VCaP (cell line): ENCODE measurements at regions not wholly inside any gene's neighbourhood (a gene's known extent, or its start where the extent isn't known, plus 50 kb on each side); places are given as distances from the start of the nearest gene placed in this dataset.

Experiments
- H3K27ac ChIP-seq: fragments of 450-650 bp; 2 replicates; pipeline ENCODE4 v1.5.1; 2017
- CTCF ChIP-seq: fragments of 450-650 bp; conservative IDR thresholded peaks from 2 replicates; pipeline ENCODE4 v1.5.1; 2017; ENCODE audit warnings: mild to moderate bottlenecking, moderate library complexity

DNA sequence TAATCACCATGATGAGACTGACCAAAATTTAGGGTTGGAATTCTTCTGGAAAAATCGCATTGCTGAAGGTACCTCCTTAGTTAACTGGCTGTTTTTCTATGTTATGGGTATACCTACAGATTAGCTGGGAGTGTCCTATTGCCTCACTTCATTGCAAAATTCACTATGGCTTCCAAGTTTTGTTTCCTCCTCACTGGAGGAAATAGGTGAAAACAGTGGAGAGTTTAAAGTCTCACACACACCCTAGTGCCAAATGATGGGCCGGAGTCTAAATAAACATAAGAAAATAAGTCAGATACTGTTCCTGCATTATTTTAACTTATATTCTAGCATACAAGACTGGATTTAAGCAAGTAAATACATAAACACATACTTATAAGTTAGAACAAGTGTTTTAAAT is 98.2 kb downstream of the AHR start:
- no peak for TF ChIP-seq CTCF

DNA sequence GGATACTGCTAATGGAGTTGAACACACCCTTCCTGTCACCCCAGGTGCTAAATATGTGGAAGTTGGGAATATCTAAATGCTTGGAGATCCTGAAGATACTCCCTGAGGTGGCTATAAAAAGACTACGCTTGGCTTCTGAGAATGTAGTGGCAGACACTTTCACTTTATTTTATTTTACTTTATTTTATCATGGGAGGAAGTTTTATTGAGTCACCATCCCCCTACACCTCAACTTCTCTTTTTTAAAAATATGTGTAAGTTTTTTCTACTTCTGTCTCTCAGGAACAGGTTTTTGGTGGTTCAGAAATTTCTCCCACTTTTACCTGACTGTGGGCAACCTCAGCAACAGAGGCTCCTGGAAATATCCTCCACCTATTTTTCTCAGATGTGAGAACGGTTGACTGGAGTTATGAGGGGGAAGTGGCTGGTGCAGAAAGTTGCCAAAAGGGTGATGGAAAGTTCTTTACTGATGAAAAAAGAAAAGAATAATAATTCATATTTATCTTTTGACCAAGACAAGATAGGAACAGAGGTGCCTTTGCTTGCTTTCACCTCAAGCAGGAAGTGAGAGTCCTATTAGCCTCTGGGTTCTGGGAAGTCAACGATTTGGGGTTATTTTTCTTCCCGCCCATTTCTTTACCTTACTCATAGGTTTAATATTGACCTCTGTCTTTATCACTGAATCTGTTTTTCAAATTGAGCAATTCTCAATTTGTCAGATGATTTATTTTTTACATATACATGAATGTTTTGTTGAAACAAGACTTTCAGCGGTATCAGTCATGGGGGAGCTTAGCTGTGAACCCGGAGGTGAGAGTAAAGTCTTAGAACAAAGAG is 103.6 kb downstream of the AHR start:
- TF ChIP-seq CTCF, result no peak
- no peak overlapping the region for H3K27ac ChIP-seq

More for the DNA sequence above, 98.2 kb downstream of the AHR start:
- H3K27ac ChIP-seq, result no peak overlapping the region

GRCh38 chr7:17402628-17403278 is 104.3 kb downstream of the AHR start:
- no peak overlapping the region for H3K27ac ChIP-seq
- no peak for TF ChIP-seq CTCF

DNA sequence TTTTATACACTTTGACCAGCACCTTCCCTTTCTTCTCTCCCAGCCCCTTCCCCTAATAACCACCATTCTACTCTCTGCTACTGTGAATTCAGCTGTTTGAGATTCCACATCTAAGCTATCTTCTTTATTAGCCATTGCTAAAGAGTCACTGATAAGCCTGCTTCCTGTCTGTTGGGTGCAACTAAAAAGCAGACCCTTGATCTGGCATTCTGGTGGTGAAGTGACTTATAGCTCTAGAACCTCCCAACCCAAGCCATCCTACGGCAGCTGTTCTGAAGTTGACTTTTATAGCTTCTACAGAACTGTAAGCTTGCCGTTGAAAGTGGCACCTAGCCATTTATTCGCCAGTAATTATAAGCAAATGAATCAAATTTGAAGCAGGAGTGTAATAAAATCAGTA is 105.6 kb downstream of the AHR start:
- no peak overlapping the region for H3K27ac ChIP-seq
- TF ChIP-seq CTCF, result no peak

DNA sequence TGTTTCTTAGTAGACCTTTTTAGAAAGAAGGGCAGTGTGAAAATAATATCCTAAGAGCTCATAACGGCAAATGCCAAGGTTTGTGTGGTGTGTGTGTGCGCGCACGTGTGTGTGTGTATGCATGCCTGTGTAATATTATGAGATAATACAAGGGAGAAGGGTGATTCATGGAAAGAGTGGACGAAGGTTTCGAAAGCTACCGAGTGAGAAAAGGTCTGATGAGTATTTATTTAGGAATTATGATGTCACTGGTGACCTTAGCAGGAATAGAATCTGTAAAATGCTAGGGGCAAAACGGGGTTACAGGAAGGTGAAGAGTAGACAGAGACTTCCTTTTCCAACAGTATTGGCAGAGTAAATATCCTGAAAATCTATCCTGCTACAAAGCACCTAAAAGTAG is 107.3 kb downstream of the AHR start:
- no peak overlapping the region for H3K27ac ChIP-seq
- TF ChIP-seq CTCF, result no peak

- no peak overlapping the region for H3K27ac ChIP-seq
- TF ChIP-seq CTCF, result no peak
These were observed 108.3 kb downstream of the AHR start for GRCh38 chr7:17406738-17407137.

DNA sequence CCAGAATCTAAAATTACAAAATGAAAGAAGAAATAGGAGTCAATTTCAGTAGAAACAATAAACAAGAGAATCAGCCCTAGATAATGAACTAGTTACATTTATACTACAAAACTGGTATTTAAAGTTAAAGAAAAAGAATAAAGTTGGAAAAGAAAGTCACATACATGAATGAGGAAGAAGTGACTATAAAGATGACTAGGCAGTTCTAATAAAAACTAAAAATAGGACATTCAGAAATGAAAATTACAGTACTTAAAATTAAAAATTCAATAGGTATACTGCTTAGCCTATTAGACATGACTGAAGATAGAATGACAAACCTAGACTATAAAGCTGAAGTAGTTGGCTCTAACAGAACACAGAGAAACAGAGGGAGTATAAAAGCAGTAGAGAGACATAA is 108.8 kb downstream of the AHR start:
- no peak overlapping the region for H3K27ac ChIP-seq
- no peak for TF ChIP-seq CTCF
